ENCODE measurements at regions not wholly inside any gene's neighbourhood (a gene's known extent, or its start where the extent isn't known, plus 50 kb on each side); places are given as distances from the start of the nearest gene placed in this dataset.

DNA sequence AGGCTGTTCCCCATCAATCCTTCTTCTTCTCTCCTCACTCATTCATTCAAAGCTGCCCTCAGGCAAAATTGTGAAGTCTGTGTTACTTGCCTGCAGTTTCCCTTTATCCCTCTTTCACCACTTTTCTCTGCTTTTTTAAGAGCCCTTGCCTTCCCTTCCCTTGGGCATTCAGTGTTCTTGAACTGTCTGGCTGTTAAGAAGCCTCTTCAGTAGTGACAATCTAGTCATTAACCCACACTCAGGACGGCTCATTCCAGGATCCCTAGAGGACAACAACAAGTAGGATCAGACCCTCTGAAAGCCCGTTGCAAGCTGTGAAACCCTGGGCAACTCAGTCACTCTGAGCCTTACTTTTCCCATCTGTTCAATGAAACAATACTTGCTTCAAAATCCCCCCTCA, 615.7 kb downstream of the EPHA4 start:
- H3K27ac ChIP-seq (ENCODE audit: insufficient read length, low read depth, low read length), result no peak overlapping the region

More for the DNA sequence above, 615.7 kb downstream of the EPHA4 start:
- no peak overlapping the region for H3K4me2 ChIP-seq (ENCODE audit: insufficient read depth, insufficient read length, low read length)
- Mint-ChIP-seq H3K27me3 (ENCODE audit: low read depth) (no peaks in the 10 kb centered on the region), H3K27ac (no peak overlapping the region), H3K9me3 (peaks cover 5 to 11% of the 10 kb centered on the region in 2 experiments), H3K4me3 (no peak overlapping the region), H3K36me3 (ENCODE audit: insufficient read depth in 1 of 3, low read depth in 3 of 3) (peaks cover 0 to 5% (median 3%) of the 10 kb centered on the region in 3 experiments; a peak in 5 of 7 replicates), H3K4me1 (peaks cover 0 to 2% of the 10 kb centered on the region in 2 experiments; a peak in 1 of 4 replicates)
- H3K56ac ChIP-seq (ENCODE audit: insufficient read length, low read depth, low read length), result no peak overlapping the region
- no peaks in the 10 kb centered on the region for H3K27me3 ChIP-seq (ENCODE audit: insufficient read depth, low read length)
- no peaks in the 10 kb centered on the region for H3K79me2 ChIP-seq (ENCODE audit: insufficient read depth, low read length)
- H3K9me3 ChIP-seq (ENCODE audit: control insufficient read depth, low read depth, low read length), result no peaks in the 10 kb centered on the region
- no peak overlapping the region for H2BK5ac ChIP-seq (ENCODE audit: insufficient read length, low read length)
- H4K20me1 ChIP-seq (ENCODE audit: control insufficient read depth, insufficient read depth, insufficient read length), result no peaks in the 10 kb centered on the region
- H3K23ac ChIP-seq (ENCODE audit: insufficient read length, low read depth, low read length), result no peak overlapping the region
- no peak overlapping the region for H3K18ac ChIP-seq (ENCODE audit: insufficient read length, low read depth, low read length)
- no peak overlapping the region for H2BK20ac ChIP-seq (ENCODE audit: low read depth, low read length, poor library complexity, severe bottlenecking)
- no peak overlapping the region for H3K9ac ChIP-seq (ENCODE audit: extremely low read depth, insufficient read length, low read length)
- no peak overlapping the region for H3K14ac ChIP-seq (ENCODE audit: insufficient read depth, low read length)
- no peak overlapping the region for H3K4ac ChIP-seq (ENCODE audit: low read depth, low read length)
- DNase-seq, result no peak
- H3K4me1 ChIP-seq (ENCODE audit: insufficient read depth, low read length), result no peaks in the 10 kb centered on the region
- no peak overlapping the region for H2AK5ac ChIP-seq (ENCODE audit: insufficient read length, low read length)
- TF ChIP-seq, protein P1, sequence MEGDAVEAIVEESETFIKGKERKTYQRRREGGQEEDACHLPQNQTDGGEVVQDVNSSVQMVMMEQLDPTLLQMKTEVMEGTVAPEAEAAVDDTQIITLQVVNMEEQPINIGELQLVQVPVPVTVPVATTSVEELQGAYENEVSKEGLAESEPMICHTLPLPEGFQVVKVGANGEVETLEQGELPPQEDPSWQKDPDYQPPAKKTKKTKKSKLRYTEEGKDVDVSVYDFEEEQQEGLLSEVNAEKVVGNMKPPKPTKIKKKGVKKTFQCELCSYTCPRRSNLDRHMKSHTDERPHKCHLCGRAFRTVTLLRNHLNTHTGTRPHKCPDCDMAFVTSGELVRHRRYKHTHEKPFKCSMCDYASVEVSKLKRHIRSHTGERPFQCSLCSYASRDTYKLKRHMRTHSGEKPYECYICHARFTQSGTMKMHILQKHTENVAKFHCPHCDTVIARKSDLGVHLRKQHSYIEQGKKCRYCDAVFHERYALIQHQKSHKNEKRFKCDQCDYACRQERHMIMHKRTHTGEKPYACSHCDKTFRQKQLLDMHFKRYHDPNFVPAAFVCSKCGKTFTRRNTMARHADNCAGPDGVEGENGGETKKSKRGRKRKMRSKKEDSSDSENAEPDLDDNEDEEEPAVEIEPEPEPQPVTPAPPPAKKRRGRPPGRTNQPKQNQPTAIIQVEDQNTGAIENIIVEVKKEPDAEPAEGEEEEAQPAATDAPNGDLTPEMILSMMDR (conservative IDR thresholded peaks at IDR 0.05), result no peak
- H3T11ph ChIP-seq (ENCODE audit: low read length), result no peak overlapping the region
- no peaks in the 10 kb centered on the region for H3K23me2 ChIP-seq (ENCODE audit: insufficient read length, low read depth, low read length, poor library complexity, severe bottlenecking)
- no peak overlapping the region for H2BK12ac ChIP-seq (ENCODE audit: insufficient read length, low read depth, low read length)
- H2BK120ac ChIP-seq (ENCODE audit: low read depth, low read length, poor library complexity, severe bottlenecking), result no peak overlapping the region
- no peak overlapping the region for H4K8ac ChIP-seq (replicated peaks; ENCODE audit: insufficient read length, low read depth, low read length)
- H2BK15ac ChIP-seq (ENCODE audit: low read depth, low read length), result no peak overlapping the region
- no CpG with 5 or more reads among the region's 2 CpGs for whole genome bisulfite sequencing (ENCODE audit: extremely low coverage, insufficient read length, low lambda C conversion rate)
- no peak overlapping the region for H4K5ac ChIP-seq (ENCODE audit: insufficient read length, low read depth, low read length)
- H3K79me1 ChIP-seq (ENCODE audit: insufficient read depth, low read depth, low read length, poor library complexity, severe bottlenecking), result no peaks in the 10 kb centered on the region
- H4K91ac ChIP-seq (ENCODE audit: insufficient read length, low read depth, low read length), result no peak overlapping the region
- no peak overlapping the region for H2AFZ ChIP-seq (ENCODE audit: low read length)
